ENCODE measurements at regions not wholly inside any gene's neighbourhood (a gene's known extent, or its start where the extent isn't known, plus 50 kb on each side); places are given as distances from the start of the nearest gene placed in this dataset.
"Not testable (repeated sequence)": the region's sequence is repeated elsewhere in the genome, so short reads cannot be mapped to it uniquely, and the experiment has no call there.

DNA sequence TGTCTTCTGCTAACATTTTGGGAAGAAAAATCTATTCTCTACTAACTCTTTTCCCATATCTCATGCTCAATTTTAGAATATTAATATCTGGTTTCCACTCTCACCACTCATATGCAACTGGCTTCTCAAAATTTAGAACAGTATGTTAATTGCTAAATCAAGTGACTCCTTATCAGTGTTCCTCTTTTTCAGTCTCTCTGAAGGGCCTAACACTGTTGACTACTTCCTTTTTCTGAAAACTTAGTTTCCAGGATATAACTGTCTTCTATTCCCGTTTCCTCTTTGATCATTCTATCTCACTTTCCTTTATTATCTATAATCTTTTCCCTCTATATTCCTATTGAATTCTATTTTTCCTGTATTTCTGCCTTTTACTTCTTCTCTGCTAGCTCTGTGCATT is 1717.2 kb upstream of the C9orf72 start:
- DNase-seq: no peak

DNA sequence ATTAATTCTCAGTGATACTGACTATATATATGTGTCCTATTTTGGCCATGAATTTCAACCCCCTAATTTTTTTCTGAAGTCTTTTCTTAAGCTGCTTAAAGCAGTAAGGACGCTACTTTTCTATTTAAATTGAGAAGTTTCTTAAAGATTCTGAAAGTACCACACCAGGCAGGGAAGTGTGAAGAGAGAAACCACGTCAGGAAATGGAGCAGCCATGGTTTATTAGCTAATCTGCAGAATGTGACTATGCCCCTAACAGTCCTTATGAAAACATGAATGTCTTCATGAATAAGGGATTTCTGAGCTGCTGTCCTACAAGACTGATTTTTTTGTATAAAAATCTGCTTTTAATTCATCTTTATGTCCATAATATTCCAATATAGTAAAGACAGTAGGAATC is 1724.3 kb upstream of the C9orf72 start:
- DNase-seq: no peak

DNA sequence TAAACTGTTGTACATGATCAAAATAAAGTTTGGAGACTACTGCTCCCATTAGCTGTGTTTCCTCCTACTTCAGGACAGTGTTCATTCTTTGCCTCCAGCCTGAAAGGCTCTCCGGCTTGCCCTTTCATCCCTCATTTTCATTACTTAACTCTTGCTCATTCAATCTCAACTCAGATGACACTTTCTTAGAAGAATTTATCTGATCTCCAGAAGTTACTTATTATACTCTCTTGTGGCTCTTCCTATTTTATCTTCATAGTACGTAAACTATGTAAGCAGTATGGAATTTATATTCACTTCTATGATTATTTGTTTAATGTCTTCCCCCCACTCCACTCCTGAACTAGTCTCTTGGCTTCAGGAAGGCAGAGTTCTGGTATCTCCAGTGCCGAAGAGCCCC is 1737.9 kb upstream of the C9orf72 start:
- DNase-seq: no peak

DNA sequence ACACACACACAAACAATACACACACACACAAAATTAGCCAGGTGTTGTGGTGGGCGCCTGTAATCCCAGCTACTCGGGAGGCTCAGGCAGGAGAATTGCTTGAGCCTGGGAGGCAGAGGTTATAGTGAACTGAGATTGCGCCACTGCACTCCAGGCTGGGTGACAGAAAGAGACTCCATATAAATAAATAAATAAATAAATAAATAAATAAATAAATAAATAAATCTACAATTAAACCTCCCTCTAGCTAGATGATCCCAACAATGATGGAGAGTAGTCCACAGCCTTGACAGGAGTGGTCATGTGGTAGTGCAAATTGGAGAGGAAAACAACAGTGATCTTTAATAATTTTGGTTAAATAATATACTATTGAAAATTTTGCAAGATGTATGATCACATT is 1739.0 kb upstream of the C9orf72 start:
- no peak for DNase-seq

DNA sequence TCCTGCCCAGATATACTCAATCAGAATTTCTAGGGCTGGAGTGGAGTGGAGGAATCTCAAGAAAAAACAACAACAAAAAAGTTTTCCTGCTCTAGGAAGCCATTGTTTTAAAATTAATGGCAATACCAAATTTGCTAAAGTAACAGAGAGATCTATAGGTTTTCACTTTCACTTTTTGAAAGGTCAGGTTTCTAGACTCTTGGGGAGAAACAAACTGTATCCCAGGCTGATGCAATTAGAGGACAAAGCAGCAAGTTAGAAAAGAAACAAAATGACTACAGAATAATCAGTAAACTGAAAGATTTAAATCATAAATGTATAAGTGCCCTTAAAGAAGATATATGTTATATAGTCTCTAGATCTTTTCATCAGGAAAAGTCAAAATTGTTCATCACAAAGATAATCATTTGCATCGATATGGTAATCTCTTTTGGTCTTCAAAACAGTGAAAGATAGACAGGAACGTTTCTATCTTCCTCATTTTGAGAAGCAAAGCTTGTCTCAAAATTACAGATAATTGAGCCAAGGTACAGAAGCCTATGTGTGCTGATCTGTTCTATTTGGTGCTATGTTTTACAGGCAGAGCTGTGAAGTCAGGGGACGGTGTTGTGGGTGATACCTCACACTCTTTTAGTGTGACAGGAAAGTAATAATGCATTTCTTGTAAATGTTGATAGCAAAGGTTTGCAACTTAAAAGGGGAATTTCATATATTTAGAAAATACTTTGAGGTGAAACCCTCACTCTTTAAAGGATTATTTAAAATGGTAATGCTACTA is 1746.6 kb upstream of the C9orf72 start:
- DNase-seq: no peak

DNA sequence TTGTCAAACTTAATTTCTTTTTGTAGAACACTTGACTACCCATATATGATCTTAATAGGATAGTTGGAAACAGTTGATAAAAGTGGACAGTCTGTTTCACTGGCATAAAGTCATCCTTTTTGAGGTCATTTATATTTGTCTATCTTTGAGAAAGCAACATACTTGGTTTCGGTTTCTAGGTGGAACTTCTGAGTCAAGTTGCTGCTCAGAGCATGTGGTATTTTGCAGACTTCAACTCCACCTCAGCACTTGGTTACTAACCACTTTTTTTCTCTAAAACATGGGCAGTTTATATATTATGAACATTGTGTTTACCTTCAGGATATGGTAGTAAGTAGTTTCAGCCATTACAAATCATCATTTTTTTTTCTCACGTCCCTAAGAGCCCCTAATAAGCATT is 1749.0 kb upstream of the C9orf72 start:
- no peak for DNase-seq

DNA sequence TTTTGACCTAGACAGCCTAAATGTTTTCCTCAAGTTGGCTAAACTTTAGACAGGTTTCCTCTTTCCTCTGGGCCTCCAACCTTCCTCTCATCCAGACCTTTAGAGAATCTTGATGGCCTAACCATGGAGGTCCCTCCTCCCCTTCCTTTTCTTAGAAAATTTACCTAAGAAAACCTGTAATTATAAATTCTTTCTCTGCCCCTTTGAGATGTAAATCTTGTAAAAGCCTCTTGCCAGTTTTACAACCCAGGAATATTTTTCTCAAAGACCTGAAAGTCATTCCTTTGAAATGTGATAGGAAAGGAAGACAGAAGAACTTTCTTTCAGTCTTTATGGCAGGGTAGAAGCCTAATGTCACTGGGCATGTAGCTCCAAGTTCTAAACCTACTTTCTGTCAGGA is 1752.6 kb upstream of the C9orf72 start:
- DNase-seq: no peak

DNA sequence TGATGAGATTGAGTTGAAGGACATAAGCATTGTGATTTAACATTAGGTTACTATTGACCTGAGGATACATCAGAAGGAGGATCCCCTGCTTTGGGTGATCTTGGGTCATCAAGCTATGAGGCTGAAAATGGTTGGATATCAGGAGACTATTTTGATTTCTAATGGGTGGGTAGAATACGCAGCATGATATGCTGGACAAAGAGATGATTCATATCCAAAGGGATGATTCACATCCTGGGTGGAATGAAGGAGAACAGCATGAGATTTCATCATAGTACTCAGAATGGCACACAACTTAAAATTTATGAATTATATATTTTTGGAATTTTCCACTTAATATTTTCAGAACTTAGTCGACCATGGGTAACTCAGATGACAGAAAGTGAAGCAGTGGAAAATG is 1759.5 kb upstream of the C9orf72 start:
- DNase-seq: no peak

DNA sequence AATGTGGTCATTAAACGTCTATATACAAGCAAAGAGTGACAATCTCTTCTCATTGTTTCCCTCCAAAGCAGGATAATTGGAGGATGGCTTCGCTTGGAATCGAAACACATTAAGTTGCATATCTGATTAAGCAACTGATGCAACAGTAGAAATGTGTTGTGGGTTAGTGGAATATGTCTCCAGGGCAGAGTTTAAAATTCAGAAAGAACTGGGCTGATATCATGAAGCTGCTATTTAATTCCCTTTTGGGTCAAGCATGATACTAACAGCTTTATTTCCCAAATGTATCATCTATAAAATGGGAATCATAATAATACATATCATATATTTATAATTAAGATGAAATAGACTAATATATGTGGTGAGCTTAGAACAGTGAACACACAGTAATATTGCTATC is 1763.0 kb upstream of the C9orf72 start:
- no peak for DNase-seq

DNA sequence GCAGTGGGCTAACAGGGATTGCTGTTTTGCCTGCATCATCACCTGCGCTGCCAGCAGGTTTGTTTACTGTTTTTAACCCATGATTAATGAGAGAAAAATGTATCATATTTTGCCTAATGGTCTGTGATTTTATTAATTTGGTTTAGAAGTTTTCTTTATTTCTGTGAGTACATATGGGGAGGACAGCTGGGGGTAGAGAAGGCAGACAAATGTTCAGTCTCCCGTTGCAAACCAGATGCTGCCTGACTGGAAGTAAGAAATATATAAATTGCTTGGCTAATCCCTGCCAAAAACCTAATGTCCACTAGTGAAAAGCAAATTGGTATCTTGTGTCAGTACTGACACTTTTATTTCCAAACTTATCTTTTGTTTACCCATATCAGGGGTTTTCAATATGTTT is 1766.1 kb upstream of the C9orf72 start:
- DNase-seq: no peak

DNA sequence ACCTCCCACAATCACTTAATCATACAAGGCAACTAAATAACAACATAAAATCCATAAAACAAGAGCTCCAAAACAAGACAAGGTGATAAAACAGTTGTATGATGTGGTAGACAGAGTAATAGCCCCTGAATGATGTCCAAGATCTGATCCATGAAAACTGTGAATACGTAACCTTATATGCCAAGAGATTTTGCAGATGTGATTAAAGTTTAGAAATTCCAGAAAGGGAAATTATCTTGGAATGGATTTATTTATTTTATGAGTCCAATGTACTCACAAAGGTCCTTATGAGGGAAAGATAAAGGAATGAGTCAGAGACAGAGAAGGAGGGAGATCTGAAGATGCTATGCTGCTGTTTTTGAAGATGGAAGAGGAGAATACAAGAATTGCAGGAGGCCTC is 1775.7 kb upstream of the C9orf72 start:
- DNase-seq: no peak

DNA sequence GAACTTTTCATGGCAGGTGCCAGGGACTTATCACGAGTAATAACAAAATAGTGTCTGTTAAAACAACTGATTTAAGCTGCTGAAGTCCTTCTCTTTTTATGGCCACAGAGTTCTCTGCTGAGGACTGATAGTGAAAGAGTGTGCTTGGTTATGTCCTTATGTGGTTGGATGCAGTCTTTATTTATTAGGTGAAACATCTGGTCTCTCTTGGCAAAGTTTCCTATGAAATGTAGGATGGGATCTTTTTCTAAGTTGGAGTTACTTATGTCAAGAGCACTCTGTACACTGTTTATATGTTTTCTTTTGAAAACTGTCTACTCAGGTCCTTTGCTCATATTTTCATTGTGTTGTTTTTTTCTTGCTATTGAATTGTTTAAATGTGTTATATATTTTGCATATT is 1816.1 kb upstream of the C9orf72 start:
- no peak for DNase-seq

DNA sequence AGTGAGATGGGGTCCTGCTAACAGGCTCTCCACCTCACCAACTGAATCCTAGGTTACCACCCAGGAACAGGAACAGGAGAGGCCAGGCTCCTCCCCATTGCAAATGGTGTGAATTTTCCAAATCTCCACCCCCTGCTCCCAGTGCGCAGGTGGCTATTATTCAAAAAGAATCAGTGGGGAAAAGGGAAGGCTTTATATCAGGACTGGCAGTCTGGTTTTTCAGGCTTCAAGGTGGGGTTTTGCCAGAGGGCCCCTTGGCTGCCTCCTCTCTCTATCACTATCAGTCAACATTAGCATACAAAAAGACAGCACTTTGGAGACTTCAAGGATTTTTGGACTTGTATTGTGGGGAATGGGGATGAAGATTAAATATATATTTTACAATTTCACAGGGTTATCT is 1817.6 kb upstream of the C9orf72 start:
- DNase-seq: no peak

DNA sequence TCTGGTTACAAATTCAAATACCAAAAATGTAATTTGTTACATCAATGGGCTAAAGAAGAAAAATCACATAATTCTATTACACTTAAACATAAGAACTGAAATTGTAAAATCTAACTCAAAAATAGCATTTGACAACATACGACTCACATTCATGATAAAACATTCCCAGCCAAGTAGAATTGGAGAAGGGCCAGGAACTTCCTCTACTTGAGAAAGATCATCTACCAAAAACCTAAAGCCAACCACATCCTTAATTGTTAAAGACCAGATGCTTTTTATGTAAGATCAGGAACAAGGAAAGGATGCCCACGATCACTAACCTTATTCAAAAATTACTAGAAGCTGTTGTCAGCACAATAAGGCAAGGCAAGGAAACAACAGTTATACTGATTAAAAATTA is 1819.8 kb upstream of the C9orf72 start:
- DNase-seq: no peak

DNA sequence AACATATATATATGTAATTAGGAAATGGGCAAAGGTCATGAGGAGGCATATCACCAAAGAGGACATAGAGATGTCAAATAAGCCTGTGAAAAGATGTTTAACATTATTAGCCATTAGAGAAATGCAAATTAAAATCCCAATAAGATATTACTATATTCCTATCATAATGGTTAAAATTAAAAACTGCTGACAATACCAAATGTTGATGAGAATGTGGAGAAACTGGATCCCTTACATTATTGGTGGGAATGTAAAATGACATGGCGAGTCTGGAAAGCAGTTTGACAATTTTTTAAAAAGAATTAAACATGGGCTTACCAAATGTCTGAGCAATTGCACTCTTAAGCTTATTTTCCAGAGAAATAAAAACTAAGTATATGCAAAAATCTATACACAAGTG is 1821.6 kb upstream of the C9orf72 start:
- DNase-seq: no peak

DNA sequence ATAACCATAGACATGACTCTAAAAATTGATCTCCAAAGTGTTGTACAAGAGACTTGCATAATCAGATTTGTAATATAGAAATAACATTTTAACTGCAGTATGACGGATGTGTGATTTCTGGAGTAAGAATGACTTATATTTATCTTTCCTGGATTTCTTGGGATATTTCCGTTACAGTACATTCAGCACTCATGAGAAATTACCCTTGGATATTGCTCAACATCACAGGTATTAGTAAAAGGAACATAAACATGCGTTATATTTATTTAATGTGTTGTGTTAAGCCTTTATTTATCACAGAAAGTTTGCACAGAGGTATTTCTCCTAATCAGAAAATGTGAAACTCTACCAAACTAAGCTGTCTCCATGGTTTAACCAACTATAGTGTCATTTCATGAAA is 1823.9 kb upstream of the C9orf72 start:
- DNase-seq: no peak

DNA sequence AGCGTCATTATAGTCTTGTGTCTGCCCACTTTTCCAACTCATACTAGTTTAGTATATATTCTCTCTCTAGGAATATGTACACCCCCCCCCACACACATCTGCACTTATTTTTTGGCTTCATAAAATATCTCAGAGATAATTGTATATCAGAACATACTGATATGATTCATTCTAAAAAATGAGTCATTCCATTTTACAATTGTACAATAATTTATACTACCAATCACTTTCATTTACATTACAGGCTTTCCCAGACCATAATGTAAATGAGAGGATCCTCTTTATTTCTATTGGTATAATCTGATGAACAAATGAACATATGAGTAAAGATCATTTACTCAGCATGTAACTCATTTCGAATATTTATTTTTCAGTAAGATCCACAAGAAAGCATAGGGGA is 1842.9 kb upstream of the C9orf72 start:
- DNase-seq: no peak

DNA sequence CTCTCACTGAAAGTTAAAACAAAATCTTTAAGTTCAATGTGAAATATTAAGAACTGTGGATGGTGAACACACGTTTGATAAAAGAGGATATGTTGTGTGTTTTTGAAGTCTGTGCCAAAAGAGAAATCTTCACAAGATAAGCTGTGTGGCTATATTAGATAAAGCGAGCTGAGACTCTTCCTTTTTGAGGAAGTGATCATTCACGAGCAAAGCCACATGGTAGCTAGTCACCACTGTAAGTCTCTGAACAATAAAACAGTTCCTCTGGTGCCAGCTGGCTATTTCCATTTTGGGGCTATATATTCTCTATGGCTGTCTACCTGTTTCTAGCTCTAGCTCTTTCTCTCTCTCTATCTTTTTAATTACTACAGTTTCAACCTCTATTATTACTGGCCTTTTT is 1849.2 kb upstream of the C9orf72 start:
- no peak for DNase-seq

DNA sequence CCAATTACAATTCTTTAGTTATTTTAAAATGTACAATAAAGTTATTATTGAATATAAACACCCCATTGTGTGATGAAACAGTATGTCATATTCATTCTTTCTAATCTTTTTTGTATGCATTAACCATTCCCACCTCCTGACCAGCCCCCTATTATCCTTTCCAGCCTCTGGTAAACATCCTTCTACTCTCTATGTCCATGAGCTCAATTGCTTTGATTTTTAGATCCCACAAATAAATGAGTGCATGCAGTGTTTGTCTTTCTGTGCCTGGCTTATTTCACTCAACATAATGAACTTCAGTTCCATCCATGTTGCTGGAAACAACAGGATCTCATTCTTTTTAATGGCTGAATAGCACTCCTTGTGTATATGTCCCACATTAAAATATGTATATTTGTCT is 1858.9 kb upstream of the C9orf72 start:
- DNase-seq: no peak

DNA sequence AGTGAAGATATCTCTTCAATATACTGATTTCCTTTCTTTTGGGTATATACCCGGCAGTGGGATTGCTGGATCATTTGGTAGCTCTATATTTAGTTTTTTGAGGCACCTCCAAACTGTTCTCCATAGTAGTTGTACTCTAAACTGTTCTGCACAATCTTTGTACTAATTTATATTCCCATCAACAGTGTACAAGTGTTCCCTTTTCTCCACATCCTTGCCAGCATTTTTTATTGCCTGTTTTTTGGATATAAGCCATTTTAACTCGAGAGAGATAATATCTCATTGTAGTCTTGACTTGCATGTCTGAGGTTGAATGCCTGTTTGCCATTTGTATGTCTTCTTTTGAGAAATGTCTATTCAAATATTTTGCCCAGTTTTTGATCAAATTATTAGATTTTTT is 1859.4 kb upstream of the C9orf72 start:
- DNase-seq: not testable (repeated sequence)

DNA sequence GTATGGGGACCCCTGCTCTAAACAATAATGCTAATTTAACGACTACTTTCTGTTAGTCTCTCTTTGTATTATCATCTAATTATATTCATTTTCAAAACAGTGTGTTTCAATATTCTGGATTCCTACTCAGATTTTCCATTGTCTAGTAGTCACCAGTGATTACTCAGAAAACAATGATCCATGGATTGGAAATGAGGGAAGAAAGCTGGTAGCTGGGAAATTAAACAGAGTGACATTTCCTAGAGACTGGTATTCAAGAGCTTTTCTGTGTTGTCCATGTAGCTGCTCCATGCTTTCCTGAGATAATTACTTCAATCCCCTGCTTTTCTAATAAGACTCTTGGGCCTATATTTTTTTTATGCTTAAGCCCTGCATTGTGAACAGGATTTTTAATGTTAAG is 1862.1 kb upstream of the C9orf72 start:
- no peak for DNase-seq

DNA sequence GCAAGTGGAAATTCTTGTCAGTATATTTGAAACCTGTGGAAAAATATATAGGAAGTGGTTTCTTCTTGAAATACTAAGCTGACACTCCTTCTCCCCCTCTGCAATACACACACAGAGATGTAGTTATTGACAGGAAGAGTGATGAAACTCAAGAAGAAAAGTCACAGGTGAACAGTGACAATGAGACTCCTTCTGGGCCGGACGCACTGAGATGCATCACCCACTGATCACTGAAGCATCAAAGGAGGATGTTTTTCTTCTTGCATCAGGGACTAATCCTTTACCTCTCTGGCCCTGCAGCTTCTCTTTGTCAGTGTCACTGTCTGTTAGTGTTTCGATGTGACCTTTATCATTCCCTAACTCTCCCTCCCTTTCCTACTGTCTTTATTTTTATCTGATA is 1864.2 kb upstream of the C9orf72 start:
- no peak for DNase-seq

DNA sequence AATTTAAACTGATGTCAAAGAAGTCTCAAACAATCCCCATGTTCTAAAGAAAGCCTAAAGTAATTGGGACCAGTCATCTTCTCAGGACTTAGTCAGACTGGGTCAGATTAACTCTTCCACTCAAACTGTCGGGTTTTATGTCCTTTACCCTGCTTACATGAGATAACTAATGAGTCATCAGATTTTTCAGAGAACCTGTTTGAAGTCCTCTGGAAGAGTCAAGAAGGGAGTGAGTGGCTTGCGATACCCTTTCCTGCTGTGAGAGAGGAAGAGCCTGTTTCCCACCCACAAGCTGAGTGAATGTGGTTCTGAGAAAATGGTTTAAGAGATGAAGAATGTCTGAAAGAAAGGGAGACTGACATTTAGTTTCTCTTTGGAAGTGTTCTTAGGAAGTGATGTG is 1866.7 kb upstream of the C9orf72 start:
- DNase-seq: no peak

DNA sequence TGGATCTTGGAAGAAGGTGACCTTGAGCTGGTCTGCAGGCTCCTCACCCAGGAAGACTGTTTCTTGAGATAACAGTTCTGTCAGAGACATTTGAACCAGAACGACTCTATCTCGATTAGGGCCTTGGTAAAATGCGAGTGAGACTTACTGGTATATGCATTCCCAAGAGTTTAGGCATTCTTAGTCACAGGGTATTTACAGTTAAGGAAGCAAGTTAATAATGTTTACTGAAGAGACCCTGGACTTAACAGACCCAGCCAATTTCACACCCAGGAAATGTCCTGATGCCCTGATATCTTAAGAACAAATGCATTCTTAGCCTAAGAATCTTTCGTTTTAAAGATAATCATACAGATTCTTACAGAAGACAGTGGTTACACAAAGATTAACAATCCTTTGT is 1867.2 kb upstream of the C9orf72 start:
- DNase-seq: no peak

DNA sequence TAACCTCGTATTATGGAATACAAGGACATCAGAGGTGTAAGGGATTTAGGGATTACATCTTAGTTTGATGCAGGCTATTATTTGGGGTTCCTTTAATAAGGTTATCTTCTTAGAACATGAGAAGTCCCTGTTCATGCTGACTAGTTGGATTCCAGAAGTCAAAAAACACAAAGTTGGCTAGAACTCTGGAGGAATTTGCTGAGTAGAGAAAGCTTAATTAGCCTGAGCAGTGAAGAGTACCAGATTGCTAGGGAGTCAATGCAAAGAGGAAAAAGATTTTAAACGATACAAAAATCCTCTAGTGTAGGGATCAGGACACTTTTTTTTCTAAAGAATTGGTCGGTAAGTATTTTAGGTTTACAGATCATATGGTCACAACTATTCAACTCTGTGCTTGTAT is 1872.5 kb upstream of the C9orf72 start:
- DNase-seq: no peak

DNA sequence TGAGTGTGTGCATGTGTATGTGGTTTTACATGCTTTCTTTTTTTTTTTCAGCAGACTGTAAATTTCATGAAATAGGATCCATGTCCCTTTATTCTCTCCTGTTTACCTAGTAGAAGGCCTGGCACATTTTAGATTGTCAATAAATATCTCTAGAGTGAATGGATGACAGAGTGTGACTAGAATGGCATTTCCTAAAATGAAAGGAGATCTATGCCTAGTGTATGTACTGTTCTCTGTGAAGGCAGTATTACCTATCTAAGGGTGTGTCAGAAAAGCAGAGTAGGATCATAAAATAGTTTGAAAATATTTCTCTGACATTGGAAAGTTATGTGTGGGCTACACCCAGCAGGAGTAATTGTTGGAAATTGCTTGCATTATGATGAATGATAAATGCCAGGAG is 1876.0 kb upstream of the C9orf72 start:
- DNase-seq: no peak

All from activated CD4-positive, CD25-positive, alpha-beta regulatory T cell treated with anti-CD3 and anti-CD28 coated beads, Interleukin-2, amount 50 U/mL, for 72 hours (primary cell).